Stimulated activated CD4-positive, alpha-beta T cell treated with anti-CD3 and anti-CD28 coated beads, TNF-alpha, amount 100 ng/mL, for 24 hours (primary cell): ENCODE measurements at regions not wholly inside any gene's neighbourhood (a gene's known extent, or its start where the extent isn't known, plus 50 kb on each side); places are given as distances from the start of the nearest gene placed in this dataset.
"Not testable (repeated sequence)": the region's sequence is repeated elsewhere in the genome, so short reads cannot be mapped to it uniquely, and the experiment has no call there.

Experiments
- DNase-seq, 3 experiments: peaks; one replicate each; pipeline ENCODE4 v3.0.0-alpha.2; 2020; ENCODE audit warnings: low read depth in 3 of 3

- no peak for DNase-seq
Observed at GRCh38 chr6:8361259-8361658, 74.1 kb downstream of the SLC35B3 start.

- no peak for DNase-seq
Observed at GRCh38 chr6:8352966-8353340, 82.4 kb downstream of the SLC35B3 start.

- DNase-seq: no peak
Observed at GRCh38 chr6:8352335-8352965, 82.9 kb downstream of the SLC35B3 start.

- no peak for DNase-seq
Observed at GRCh38 chr6:8343600-8343999, 91.7 kb downstream of the SLC35B3 start.

- no peak for DNase-seq
Observed at GRCh38 chr6:8342241-8342819, 93.0 kb downstream of the SLC35B3 start.

GRCh38 chr6:8337147-8337546 is 98.2 kb downstream of the SLC35B3 start:
- no peak for DNase-seq

- DNase-seq: no peak
Observed at GRCh38 chr6:8336406-8337057, 98.8 kb downstream of the SLC35B3 start.

GRCh38 chr6:8335896-8336295 is 99.4 kb downstream of the SLC35B3 start:
- DNase-seq: no peak

GRCh38 chr6:8335381-8335780 is 100.0 kb downstream of the SLC35B3 start:
- no peak for DNase-seq

- no peak for DNase-seq
Observed at GRCh38 chr6:8334113-8334512, 101.2 kb downstream of the SLC35B3 start.

GRCh38 chr6:8329562-8329961 is 105.8 kb downstream of the SLC35B3 start:
- DNase-seq: no peak

GRCh38 chr6:8325743-8326142 is 109.6 kb downstream of the SLC35B3 start:
- no peak for DNase-seq

- DNase-seq: no peak
Observed at GRCh38 chr6:8322659-8323058, 112.7 kb downstream of the SLC35B3 start.

- DNase-seq: no peak
Observed at GRCh38 chr6:8321671-8322404, 113.5 kb downstream of the SLC35B3 start.

- DNase-seq: no peak
Observed at GRCh38 chr6:8315154-8315553, 120.2 kb downstream of the SLC35B3 start.

- DNase-seq: no peak
Observed at GRCh38 chr6:8301502-8301901, 133.8 kb downstream of the SLC35B3 start.

GRCh38 chr6:8299034-8299433 is 136.3 kb downstream of the SLC35B3 start:
- no peak for DNase-seq

GRCh38 chr6:8282946-8283345 is 152.4 kb downstream of the SLC35B3 start:
- DNase-seq: not testable (repeated sequence)

GRCh38 chr6:8282380-8282779 is 153.0 kb downstream of the SLC35B3 start:
- DNase-seq: no peak

- no peak for DNase-seq
Observed at GRCh38 chr6:8279041-8279805, 156.1 kb downstream of the SLC35B3 start.

- DNase-seq: no peak
Observed at GRCh38 chr6:8278562-8278961, 156.8 kb downstream of the SLC35B3 start.

- no peak for DNase-seq
Observed at GRCh38 chr6:8277769-8278168, 157.6 kb downstream of the SLC35B3 start.
